B cell (primary cell): ENCODE measurements at regions not wholly inside any gene's neighbourhood (a gene's known extent, or its start where the extent isn't known, plus 50 kb on each side); places are given as distances from the start of the nearest gene placed in this dataset.

Experiments used
- CTCF ChIP-seq: fragments of 200-600 bp; IDR thresholded peaks from one replicate; pipeline ENCODE4 v1.8.0; 2022; ENCODE audit warnings: antibody characterized with exemption, mild to moderate bottlenecking
- EZH2 ChIP-seq: IDR thresholded peaks from 2 replicates; pipeline ENCODE4 v1.6.1; 2012; ENCODE audit warnings: borderline replicate concordance, low read depth, mild to moderate bottlenecking, moderate library complexity, low read length; ENCODE audit not compliant: insufficient read depth, poor library complexity, severe bottlenecking

- TF ChIP-seq EZH2 (no peak), CTCF (no peak)
Observed at GRCh38 chr12:124392667-124393413, 97.9 kb downstream of the RFLNA start.
